ENCODE measurements at regions not wholly inside any gene's neighbourhood (a gene's known extent, or its start where the extent isn't known, plus 50 kb on each side); places are given as distances from the start of the nearest gene placed in this dataset.

DNA sequence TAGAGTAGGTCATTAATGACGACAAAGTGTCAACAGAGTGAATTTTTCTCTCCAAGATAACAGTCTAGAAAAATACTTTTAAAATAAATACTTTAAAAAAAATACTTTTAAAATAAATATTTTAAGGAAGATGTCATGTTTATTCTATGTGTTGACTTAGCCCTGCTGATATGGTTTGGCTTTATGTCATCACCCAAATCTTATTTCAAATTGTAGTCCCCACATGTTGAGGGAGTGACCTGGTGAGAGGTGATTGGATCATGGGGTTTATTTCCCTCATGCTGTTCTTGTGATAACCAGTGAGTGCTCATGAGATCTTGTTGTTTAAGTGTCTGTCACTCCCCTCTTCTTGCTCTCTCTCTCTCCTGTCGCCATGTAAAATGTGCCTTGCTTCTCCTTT, 754.9 kb upstream of the SLIT2 start:
- no peak for TF ChIP-seq POLR2A (IDR thresholded peaks at IDR 0.05; ENCODE audit: low read depth, low read length)
- TF ChIP-seq TAF1 (IDR thresholded peaks at IDR 0.05; ENCODE audit: borderline replicate concordance, low read depth, low read length), result no peak
